GM19372 (cell line): ENCODE measurements at regions not wholly inside any gene's neighbourhood (a gene's known extent, or its start where the extent isn't known, plus 50 kb on each side); places are given as distances from the start of the nearest gene placed in this dataset.

Experiments used
- ATAC-seq: cut with Tn5 transposase; IDR thresholded peaks from one replicate; pipeline ENCODE4 v1.9.1; 2021; ENCODE audit warnings: mild to moderate bottlenecking, low read depth, moderate library complexity; ENCODE audit not compliant: unreplicated experiment

DNA sequence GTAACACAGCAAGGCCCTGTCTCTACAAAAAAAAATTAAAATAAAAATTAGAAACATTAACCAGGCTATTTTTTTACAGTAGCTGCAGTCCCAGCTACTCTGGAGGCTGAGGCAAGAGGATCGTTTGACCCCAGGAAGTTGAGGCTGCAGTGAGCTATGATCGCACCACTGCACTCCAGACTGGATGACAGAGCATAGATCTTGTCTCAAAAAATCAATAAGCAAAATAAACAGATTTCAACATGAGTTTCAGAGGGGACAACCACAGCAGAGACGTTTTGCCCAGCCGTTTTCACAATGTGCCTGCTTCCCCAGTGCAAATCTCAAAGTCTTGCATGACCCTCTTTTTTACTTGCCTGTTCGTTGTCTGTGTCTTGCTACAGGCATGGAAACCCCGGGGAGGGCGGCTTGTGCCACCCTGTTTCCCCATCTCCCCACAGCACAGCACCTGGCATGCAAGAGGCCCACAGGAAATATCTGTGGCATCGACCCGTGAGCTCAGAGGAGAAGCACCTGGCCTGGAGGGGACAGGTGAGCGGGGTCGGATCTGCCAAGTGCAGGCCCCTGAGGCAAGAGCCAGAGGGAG, 222.0 kb upstream of the ZNF507 start:
- ATAC-seq, result no peak

DNA sequence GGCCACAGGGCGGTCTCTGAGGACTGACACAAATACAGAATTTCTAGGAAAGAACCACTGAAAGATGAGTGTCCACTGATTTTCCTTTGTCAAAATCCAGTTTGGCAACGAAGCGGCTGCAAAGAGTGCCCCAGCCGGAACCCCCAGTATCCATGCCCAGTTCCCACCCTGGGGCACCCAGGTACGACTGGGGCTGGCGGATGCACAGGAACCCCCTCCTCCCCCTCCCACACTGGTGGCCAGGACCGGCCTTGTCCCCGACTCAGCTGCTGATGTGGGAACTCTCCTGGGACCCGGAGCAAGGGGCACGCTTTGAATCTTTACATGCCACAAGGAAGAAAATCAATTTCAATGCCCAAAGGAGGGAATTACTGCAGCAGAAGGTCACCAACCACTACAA, 220.8 kb upstream of the ZNF507 start:
- no peak for ATAC-seq

DNA sequence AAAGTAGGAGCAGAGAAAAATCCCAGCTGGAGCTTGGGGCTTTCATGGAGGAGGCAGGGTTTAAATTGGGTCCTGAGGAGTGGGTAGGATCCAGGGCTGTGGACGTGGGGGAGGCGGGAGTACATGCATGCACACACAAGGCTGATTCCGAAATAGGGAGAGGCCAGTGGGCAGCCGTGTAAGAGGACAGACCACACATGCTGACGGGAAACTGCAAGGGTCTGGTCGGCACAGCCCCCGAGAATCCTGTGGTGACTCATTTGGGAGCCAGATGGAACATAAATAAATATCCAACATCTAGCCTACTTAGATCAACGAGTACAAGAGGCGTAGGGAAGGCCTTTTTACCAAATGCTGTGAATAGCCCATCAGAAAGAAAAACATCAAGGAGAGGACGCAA, 216.3 kb upstream of the ZNF507 start:
- no peak for ATAC-seq

DNA sequence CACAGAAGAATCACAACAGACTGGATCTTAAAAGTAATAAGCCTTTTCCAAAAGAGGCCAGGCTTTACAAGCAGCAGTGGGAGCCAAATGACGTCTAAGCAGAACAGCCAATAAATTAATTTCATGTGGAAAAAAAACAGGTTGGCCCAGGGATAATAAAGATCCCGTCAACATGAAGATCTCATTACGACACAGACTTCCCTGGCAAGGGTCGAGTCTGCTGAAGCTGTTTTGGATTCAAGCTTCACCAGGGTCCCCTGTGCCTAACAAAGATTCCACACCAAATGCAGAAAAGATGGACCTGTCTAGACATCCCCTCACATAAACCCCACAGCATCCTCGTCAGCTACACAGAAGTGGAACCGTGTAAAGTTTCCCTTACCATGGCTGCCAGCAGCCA, 215.1 kb upstream of the ZNF507 start:
- no peak for ATAC-seq

DNA sequence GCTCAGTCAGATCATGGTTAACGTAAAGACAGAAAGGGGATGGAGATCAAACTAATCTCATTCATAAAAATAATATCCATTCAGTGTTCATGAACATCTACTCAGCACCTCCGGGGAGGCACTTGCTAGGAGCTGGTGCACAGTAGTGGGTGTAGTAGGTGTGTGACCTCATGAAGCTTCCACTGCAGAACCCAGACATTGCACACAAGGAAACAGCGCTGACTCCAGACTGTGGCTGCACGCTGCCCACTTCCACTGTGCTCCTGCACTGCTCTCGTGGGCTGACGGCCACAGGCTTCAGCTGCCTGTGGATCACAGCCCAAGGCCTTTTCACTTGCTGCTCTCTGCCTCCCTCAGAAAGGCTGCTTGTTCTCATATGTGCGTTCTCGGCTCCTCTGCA, 214.4 kb upstream of the ZNF507 start:
- no peak for ATAC-seq

DNA sequence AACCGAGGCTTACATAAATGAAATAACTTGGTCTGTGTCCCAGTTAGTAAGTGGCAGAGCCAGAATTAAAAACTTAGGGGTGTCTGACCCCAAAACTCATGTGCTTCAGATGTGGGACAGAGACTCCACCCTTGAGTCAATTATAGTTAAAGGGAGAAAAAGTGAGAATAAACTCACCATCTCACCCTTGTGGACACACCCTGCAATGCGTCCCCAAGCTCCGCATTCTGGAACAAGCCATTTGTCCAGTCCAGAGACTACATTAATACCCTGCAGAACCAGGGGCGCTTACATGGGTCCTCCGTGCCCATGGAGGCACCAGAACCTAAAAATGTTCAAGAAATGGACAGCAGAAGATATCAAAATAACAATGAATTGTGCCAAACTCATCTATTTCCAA, 207.0 kb upstream of the ZNF507 start:
- no peak for ATAC-seq

DNA sequence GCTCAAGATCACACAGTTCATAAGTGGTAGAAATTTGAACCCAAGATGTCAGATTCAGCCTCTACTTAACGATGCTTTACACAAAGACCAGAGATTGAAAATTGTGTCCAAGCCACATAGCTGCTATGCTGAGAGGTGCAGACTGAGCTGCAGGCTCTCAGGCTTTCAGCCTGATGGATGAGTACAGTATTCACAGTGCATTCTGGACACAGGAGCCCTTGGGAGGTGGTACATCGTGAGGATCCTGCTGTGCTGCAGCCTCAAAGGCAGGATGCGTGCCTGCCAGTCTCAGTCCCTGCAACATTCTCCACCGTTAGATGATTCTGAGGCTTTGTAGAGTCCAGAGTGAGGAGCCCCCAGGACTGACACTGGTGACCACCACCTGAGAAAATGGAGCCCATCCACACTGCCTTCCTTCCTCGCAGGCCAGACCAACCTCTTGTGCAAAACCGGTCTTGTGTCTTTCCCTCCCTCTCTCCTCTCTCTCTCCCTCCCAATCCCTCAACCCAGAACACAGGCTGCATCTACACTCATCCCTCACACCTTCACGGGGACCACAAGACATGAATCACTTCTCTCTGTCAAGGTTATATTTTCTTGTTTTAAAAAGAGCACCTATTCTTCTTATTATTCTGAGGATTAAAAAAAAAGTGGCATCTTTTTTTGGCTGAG, 203.4 kb upstream of the ZNF507 start:
- no peak for ATAC-seq

DNA sequence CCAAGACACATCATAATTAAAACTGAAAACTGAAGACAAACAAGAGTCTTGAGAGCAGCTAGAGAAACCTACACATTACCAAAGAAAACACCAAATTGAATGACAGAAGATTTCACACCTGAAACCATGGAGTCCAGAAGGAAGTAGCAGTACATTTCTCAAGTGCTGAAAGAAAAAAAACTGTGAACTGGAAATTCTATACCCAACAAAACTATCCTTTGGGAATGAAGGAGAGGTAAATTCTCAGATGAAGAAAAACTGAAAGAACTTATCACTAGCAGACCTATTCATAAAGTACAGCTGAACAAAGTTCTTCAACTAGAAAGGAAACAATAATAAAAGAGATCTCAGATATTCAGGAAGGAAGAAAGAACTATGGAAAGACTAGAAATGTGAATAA, 198.7 kb upstream of the ZNF507 start:
- no peak for ATAC-seq

DNA sequence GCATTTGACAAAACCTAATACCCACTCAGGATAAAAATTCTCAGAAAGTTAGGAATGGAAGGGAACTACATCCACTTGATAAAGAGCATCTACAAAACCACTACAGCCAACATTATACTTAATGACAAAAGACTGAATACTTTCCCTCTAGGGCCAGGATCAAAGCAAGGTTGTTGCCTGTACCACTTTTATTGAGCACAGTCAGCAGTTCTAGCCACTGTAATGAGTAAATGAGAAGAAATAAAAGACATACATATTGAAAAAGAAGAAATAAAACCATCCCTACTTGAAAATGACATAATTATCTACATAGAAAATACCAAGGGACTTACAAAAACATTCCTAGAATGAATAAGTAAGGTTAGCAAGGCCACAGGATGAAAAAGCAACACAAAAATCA, 194.8 kb upstream of the ZNF507 start:
- ATAC-seq, result no peak

DNA sequence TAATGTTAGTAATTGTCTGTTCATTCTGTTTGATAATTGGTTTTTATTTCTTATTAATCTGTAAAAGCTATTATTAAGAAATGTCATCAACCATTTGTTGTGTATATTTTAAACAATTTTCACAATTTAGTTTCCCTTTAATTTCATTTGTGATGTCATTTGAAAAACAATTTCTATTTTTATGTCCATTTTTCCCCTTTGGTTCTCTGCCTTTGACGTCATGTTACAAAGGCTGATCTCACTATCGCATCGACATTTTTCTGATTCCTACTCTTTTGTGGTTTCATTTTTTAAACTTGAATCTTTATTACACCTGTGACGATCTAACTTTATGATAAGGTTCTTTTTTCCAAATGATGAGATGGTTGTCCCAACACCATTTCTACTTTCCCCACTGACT, 191.0 kb upstream of the ZNF507 start:
- ATAC-seq, result no peak

DNA sequence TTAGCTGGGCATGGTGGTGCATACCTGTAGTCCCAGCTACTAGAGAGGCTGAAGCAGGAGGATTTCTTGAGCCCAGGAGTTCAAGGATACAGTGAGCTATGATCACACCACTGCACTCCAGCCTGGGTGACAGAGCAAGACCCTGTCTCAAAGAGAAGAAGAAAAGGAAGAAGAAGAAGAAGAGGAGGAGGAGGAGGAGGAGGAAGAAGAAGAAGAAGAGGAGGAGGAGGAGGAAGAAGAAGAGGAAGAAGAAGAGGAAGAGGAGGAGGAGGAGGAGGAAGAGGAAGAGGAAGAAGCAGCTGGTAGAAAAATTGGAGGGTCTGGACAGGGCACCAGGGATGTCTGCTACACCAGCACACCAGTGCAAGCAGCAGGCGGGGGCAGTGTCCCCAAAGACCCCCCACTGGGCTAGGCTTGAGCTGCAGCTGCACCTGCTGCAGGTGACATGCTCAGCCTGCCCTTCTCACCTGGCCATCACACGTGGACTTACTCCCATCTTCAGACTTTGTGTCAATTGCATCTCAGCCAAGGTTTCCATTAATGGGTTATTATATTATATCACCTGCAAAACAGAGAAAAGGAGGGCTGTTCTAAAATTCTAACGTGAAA, 180.9 kb upstream of the ZNF507 start:
- no peak for ATAC-seq

DNA sequence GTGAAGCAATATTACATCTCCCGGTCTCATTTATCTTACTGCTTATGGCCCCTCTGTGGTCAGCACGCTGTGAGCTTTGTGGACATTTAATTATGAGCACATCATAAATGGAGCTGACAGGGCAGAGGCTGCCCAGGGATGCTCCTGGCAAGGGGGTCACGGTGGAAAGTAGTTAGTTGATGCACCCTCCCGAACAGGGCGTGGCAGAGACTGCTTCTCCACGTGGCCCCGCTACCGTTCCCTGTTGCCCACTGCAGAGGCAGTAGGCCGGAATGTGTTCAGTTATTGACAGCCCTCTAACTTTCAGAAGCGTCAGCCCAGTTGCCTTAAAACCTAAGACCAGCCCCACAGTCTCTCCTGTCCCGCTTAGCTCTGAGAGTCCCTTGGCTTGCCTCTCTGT, 180.3 kb upstream of the ZNF507 start:
- ATAC-seq, result no peak

DNA sequence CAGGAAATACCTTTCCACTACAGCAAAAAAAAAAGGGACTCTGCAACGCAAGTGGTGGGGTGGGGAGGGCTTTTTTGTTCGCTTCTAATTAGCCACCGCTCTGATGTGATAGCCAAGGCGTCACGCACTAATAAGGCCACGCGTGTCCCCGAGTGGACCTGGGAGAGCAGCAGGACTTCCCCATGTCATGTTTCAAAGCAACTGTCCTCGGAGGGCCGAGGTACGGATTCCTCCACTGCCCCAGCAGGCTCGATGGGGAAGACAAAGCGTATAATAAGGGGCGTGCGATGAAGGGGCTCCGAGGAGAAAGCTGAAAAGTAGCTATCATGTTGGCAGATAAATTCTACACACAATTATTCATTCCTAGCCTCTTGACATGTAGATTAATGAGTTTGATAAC, 179.7 kb upstream of the ZNF507 start:
- ATAC-seq, result no peak

DNA sequence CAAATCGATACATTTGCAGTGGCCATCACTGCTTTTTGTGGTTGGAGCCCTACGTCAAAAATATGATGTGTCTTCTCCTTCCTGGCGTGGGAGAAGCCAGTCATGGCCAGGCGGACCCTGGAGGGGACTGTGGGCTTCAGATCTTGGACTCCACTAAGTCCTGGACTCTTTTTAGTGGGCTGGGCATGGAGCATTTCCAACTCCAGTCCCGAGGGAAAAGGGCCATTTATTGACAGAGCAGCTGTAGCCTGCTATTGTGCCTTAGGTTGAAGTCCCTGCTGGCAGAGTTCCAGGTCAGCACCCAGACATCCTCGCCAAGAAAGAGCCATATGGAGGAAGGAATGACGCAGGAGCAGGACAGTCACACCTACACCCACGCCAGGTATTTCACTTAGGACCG, 179.2 kb upstream of the ZNF507 start:
- no peak for ATAC-seq

DNA sequence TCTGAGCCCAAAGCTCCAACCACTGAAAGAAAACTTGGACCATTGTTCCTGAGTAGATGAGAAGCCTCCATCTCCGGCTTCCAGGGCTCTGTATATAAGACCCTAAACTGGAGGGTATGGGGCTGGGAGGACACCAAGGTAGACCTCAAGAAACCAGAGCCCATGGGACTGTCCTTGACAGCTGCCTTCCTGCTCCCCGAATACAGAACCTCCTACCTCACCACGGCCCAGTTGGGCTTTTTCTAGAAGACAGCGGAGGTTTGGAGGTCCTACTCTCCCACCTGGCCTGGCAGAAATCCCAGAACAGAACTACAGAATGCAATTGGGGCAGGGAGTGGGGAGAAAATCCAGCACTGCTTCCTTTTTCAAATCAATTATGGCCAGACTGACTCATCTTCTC, 177.3 kb upstream of the ZNF507 start:
- no peak for ATAC-seq

DNA sequence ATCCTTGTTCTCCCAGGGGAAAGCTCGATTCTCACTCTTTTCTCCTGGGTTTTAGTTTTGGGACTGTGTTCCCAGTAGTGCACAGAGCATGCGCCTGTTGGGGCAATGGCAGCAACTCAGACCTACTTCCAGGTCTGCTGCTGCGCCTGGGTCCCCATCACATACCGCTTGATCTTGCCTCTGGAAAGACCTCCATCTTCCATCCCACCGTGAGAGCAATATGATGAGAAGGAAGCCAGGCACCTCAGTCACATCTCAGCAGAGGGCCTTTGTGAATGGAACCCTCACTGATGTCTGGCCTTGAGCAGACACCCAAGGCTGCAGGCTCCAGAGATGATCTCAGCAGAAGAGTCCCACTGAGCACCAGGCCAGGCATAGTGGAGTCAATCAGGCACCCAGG, 176.8 kb upstream of the ZNF507 start:
- ATAC-seq, result no peak

DNA sequence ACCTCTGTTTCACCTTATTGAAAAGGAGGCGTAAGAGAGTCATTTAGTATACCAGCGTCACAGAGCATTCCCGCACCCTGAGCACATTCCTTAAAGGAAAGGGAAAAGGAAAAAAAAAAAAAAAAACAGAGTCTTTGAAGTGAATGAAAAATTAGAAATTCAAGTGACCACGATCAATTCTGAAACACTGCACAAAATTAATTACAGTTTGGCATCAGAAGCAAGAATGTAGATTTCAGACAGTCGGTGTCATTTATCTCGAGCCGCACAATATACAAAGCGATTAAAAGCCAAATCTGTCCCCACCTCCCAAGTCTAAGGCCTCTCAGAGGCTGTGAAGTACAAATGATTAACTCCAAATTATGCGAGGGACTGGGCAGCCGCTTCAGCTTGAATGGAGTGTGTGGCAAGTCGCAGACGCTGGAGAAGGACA, 173.7 kb upstream of the ZNF507 start:
- ATAC-seq, result no peak

DNA sequence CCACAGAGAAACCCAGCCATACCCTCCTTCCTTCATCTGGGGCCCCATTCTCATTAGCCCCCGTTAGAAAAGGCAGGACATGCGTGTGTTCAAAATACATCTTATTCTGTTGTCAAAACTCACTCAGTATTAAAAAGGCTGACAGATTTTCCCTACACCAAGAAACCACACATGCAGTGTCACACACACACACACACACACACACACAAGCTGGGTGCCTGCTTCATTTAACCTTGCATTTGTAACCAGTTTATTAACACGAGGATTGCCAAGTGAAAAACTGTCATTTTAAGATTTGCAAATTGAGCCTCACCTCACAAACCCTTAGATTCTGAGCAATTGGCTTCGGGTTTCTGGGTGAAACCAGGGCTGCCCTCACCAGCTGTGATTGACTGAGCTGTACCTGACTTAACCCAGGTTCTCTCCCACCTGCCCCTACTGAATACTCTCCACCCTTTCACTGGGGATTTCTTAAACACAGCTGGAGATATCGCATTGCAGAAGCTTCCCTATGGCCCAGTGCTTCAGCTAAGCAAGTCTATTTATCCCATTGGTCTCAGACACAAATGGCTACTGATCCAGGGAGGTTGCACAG, 172.7 kb upstream of the ZNF507 start:
- ATAC-seq, result no peak

DNA sequence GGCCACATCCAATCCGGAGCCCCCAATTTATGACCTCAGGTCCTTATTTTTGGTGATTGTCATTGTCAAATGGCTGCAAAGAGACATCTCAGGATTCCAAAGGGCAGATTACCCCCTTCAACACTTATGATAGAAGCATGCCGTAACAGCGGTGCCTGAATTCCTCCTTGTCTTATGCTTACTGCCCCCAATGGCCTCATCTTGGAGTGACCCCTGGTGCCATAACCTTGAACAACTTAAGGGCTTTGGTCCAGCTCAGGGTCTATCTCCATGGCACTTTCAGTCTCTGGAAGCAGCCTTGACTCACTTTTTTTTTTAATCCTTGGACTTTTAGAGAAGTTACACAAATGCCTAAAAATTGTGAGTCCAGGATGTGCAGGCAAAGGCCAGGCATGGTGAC, 171.6 kb upstream of the ZNF507 start:
- no peak for ATAC-seq

DNA sequence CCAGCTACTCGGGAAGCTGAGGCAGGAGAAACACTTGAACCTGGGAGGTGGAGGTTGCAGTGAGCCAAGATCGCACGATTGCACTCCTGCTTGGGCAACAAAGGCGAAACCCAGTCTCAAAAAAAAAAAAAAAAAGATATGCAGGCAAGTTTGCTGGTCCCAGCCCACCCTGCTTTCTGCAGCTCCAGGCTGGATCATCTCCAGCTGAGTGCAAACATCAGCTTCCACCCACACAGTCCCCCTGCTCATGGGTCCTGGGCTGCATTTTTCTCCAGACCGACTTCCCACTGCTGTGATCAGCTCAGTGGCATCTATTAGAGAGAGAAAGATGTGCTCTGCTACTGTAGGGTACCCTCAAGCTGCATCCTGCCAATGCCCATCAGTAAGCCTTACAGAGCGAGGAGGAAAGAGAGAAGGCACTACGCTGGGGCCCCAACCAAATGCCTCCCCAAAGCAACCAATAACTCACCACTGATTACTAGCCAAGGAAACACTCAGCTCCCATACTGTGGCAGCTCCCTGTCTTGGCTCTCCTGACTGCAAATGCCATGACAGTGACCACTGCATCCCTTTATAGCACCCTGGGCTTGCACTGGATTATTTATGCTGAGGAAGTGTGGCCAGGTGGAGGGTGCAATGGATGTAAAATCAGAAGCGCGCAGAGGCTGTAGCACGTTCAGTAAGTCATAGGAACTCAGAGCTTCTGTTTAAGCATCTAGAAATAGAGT, 170.9 kb upstream of the ZNF507 start:
- no peak for ATAC-seq

DNA sequence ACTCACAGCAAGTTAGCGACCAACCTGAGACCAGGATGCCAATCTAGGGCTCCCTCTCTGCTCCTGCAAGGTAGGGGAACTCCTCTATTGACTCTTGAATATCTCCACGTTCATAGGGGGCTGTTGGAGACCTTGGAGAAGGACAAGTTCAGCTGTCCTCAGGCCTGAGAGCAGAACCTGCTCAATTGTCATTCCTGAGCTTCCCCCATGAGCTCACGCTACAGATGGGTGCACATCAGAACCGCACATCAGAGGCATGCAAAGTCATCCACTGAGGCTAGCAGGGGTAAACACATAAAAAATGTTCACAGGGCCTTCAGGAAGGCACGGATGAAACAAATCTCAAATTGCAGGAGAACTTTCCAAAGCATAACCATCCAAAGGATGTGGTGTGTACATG, 168.8 kb upstream of the ZNF507 start:
- ATAC-seq, result no peak
